GM12878 (cell line): ENCODE measurements at regions not wholly inside any gene's neighbourhood (a gene's known extent, or its start where the extent isn't known, plus 50 kb on each side); places are given as distances from the start of the nearest gene placed in this dataset.

Source experiments
- CHD1 ChIP-seq: IDR thresholded peaks from 2 replicates; pipeline ENCODE4 v1.6.1; 2012; ENCODE audit warnings: low read depth, low read length, improper control_type of control experiment
- EED ChIP-seq: sonication (generic); IDR thresholded peaks from 2 replicates; pipeline ENCODE4 v1.6.1; 2016; ENCODE audit warnings: antibody characterized with exemption, low read depth
- POU2F2 ChIP-seq: IDR thresholded peaks from 3 replicates; pipeline ENCODE4 v1.6.1; 2011; ENCODE audit warnings: low read depth, mild to moderate bottlenecking, low read length, borderline replicate concordance
- SRF ChIP-seq, 2 experiments: IDR thresholded peaks; 2 replicates each; pipeline ENCODE4 v1.6.1; 2011; ENCODE audit warnings: low read depth in 2 of 2, low read length in 2 of 2, mild to moderate bottlenecking in 1 of 2, moderate library complexity in 1 of 2
- ZNF622 ChIP-seq: fragments of 450-650 bp; IDR thresholded peaks from 2 replicates; pipeline ENCODE4 v1.6.1; 2017; ENCODE audit warnings: mild to moderate bottlenecking, inconsistent platforms
- TF ChIP-seq, protein P1 (sequence below): IDR thresholded peaks from 2 replicates; pipeline ENCODE4 v1.6.1; 2012; ENCODE audit warnings: improper control_type of control experiment, low read depth, low read length; ENCODE audit not compliant: insufficient replicate concordance
- TF ChIP-seq, protein P2 (sequence below): fragments of 450-650 bp; IDR thresholded peaks from 2 replicates; pipeline ENCODE4 v1.6.1; 2016; ENCODE audit warnings: mild to moderate bottlenecking, moderate library complexity, borderline replicate concordance

DNA sequence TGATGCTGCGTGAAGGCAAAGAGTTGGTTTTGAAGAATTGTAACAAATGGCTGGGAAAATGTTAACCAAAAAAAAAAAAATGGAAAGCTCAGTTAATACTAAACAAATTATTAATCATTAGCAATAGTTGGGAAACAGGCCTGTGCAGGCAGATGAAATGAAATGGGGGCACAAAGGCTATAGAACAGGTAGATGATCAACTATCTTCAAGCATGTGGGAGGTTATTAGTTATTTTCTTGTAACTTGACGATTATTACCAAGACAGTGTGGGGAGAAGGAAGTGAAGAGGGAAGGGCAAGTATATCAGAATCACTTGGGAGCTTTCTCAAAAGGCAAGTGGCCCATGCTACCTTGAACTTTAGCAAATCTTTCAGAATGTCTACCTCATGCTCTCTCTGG lies 351.9 kb downstream of the BCOR start (continued):
- TF ChIP-seq, protein P1, sequence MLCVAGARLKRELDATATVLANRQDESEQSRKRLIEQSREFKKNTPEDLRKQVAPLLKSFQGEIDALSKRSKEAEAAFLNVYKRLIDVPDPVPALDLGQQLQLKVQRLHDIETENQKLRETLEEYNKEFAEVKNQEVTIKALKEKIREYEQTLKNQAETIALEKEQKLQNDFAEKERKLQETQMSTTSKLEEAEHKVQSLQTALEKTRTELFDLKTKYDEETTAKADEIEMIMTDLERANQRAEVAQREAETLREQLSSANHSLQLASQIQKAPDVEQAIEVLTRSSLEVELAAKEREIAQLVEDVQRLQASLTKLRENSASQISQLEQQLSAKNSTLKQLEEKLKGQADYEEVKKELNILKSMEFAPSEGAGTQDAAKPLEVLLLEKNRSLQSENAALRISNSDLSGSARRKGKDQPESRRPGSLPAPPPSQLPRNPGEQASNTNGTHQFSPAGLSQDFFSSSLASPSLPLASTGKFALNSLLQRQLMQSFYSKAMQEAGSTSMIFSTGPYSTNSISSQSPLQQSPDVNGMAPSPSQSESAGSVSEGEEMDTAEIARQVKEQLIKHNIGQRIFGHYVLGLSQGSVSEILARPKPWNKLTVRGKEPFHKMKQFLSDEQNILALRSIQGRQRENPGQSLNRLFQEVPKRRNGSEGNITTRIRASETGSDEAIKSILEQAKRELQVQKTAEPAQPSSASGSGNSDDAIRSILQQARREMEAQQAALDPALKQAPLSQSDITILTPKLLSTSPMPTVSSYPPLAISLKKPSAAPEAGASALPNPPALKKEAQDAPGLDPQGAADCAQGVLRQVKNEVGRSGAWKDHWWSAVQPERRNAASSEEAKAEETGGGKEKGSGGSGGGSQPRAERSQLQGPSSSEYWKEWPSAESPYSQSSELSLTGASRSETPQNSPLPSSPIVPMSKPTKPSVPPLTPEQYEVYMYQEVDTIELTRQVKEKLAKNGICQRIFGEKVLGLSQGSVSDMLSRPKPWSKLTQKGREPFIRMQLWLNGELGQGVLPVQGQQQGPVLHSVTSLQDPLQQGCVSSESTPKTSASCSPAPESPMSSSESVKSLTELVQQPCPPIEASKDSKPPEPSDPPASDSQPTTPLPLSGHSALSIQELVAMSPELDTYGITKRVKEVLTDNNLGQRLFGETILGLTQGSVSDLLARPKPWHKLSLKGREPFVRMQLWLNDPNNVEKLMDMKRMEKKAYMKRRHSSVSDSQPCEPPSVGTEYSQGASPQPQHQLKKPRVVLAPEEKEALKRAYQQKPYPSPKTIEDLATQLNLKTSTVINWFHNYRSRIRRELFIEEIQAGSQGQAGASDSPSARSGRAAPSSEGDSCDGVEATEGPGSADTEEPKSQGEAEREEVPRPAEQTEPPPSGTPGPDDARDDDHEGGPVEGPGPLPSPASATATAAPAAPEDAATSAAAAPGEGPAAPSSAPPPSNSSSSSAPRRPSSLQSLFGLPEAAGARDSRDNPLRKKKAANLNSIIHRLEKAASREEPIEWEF, result no peak
- TF ChIP-seq, protein P2, sequence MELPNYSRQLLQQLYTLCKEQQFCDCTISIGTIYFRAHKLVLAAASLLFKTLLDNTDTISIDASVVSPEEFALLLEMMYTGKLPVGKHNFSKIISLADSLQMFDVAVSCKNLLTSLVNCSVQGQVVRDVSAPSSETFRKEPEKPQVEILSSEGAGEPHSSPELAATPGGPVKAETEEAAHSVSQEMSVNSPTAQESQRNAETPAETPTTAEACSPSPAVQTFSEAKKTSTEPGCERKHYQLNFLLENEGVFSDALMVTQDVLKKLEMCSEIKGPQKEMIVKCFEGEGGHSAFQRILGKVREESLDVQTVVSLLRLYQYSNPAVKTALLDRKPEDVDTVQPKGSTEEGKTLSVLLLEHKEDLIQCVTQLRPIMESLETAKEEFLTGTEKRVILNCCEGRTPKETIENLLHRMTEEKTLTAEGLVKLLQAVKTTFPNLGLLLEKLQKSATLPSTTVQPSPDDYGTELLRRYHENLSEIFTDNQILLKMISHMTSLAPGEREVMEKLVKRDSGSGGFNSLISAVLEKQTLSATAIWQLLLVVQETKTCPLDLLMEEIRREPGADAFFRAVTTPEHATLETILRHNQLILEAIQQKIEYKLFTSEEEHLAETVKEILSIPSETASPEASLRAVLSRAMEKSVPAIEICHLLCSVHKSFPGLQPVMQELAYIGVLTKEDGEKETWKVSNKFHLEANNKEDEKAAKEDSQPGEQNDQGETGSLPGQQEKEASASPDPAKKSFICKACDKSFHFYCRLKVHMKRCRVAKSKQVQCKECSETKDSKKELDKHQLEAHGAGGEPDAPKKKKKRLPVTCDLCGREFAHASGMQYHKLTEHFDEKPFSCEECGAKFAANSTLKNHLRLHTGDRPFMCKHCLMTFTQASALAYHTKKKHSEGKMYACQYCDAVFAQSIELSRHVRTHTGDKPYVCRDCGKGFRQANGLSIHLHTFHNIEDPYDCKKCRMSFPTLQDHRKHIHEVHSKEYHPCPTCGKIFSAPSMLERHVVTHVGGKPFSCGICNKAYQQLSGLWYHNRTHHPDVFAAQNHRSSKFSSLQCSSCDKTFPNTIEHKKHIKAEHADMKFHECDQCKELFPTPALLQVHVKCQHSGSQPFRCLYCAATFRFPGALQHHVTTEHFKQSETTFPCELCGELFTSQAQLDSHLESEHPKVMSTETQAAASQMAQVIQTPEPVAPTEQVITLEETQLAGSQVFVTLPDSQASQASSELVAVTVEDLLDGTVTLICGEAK, result no peak
- no peak for TF ChIP-seq ZNF622
- TF ChIP-seq EED, result no peak
- no peak for TF ChIP-seq CHD1
- TF ChIP-seq POU2F2, result no peak
- no peak for TF ChIP-seq SRF (IDR thresholded peaks at IDR 0.05; ENCODE audit: low read depth in 2 of 2, low read length in 2 of 2)
